ENCODE measurements at regions not wholly inside any gene's neighbourhood (a gene's known extent, or its start where the extent isn't known, plus 50 kb on each side); places are given as distances from the start of the nearest gene placed in this dataset.

- TF ChIP-seq, protein P1, sequence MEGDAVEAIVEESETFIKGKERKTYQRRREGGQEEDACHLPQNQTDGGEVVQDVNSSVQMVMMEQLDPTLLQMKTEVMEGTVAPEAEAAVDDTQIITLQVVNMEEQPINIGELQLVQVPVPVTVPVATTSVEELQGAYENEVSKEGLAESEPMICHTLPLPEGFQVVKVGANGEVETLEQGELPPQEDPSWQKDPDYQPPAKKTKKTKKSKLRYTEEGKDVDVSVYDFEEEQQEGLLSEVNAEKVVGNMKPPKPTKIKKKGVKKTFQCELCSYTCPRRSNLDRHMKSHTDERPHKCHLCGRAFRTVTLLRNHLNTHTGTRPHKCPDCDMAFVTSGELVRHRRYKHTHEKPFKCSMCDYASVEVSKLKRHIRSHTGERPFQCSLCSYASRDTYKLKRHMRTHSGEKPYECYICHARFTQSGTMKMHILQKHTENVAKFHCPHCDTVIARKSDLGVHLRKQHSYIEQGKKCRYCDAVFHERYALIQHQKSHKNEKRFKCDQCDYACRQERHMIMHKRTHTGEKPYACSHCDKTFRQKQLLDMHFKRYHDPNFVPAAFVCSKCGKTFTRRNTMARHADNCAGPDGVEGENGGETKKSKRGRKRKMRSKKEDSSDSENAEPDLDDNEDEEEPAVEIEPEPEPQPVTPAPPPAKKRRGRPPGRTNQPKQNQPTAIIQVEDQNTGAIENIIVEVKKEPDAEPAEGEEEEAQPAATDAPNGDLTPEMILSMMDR (IDR thresholded peaks at IDR 0.05; ENCODE audit: borderline replicate concordance, extremely low read depth, insufficient read depth) = no peak
- Histone ChIP-seq H3K4me3 (ENCODE audit: low read length in 3 of 3) (no peak overlapping the region), H3K4me1 (ENCODE audit: control insufficient read depth in 2 of 3, insufficient read depth in 2 of 3, low read depth in 1 of 3, low read length in 3 of 3) (no peaks in the 10 kb centered on the region), H3K36me3 (ENCODE audit: control insufficient read depth in 2 of 3, insufficient read depth in 3 of 3, low read length in 3 of 3) (no peaks in the 10 kb centered on the region), H3K27ac (ENCODE audit: low read depth in 2 of 2, low read length in 2 of 2) (no peak overlapping the region), H3K27me3 (ENCODE audit: control insufficient read depth, insufficient read depth, low read length) (no peaks in the 10 kb centered on the region), H3K9ac (ENCODE audit: low read length in 3 of 3) (no peak overlapping the region), H3K9me3 (ENCODE audit: control insufficient read depth in 2 of 3, insufficient read depth in 1 of 3, low read length in 3 of 3) (no peaks in the 10 kb centered on the region)
- DNase-seq (no peak), FAIRE-seq (no peak)
- intact Hi-C loops (cut with DNase I) = no loop called here
Measured at GRCh38 chr11:134915212-134915611, 503.2 kb upstream of the B3GAT1 start.

GRCh38 chr11:134913999-134914590 is 502.1 kb upstream of the B3GAT1 start:
- intact Hi-C loops (cut with DNase I) = no loop called here
- H3K36me3 ChIP-seq (ENCODE audit: control insufficient read depth in 2 of 3, insufficient read depth in 3 of 3, low read length in 3 of 3) = no peaks in the 10 kb centered on the region

DNA sequence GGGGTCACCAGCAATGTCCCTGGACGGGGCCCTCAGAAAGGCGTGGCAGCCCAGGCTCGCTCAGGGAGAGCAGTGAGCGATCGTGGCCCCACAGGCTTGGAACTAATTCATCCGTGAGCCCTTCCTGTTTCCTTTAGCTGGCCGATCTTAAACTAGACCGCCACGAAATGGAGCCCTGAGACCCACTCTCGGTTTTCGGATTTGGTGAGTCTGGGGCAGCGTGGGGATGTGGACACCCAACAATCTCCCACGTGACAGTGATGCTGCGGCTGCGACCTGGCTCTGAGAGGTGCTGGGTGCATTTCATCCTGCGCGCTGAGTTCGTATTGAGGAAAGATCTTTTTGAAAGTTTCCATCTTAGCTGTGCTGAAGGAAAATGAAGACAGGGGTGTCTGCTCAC is 501.3 kb upstream of the B3GAT1 start:
- TF ChIP-seq, protein P1 (IDR thresholded peaks at IDR 0.05; ENCODE audit: borderline replicate concordance, extremely low read depth, insufficient read depth) = no peak
- intact Hi-C loops (cut with DNase I) = no loop called here
- Histone ChIP-seq H3K9ac (ENCODE audit: low read length in 3 of 3) (no peak overlapping the region), H3K4me3 (ENCODE audit: low read length in 3 of 3) (no peak overlapping the region), H3K27me3 (ENCODE audit: control insufficient read depth, insufficient read depth, low read length) (no peaks in the 10 kb centered on the region), H3K9me3 (ENCODE audit: control insufficient read depth in 2 of 3, insufficient read depth in 1 of 3, low read length in 3 of 3) (no peaks in the 10 kb centered on the region), H3K36me3 (ENCODE audit: control insufficient read depth in 2 of 3, insufficient read depth in 3 of 3, low read length in 3 of 3) (no peaks in the 10 kb centered on the region), H3K4me1 (ENCODE audit: control insufficient read depth in 2 of 3, insufficient read depth in 2 of 3, low read depth in 1 of 3, low read length in 3 of 3) (no peaks in the 10 kb centered on the region), H3K27ac (ENCODE audit: low read depth in 2 of 2, low read length in 2 of 2) (no peak overlapping the region)
- DNase-seq = no peak
- FAIRE-seq = no peak

More at GRCh38 chr11:134913999-134914590, 502.1 kb upstream of the B3GAT1 start:
- Histone ChIP-seq H3K27me3 (ENCODE audit: control insufficient read depth, insufficient read depth, low read length) (no peaks in the 10 kb centered on the region), H3K4me3 (ENCODE audit: low read length in 3 of 3) (no peak overlapping the region), H3K4me1 (ENCODE audit: control insufficient read depth in 2 of 3, insufficient read depth in 2 of 3, low read depth in 1 of 3, low read length in 3 of 3) (no peaks in the 10 kb centered on the region), H3K9me3 (ENCODE audit: control insufficient read depth in 2 of 3, insufficient read depth in 1 of 3, low read length in 3 of 3) (no peaks in the 10 kb centered on the region), H3K9ac (ENCODE audit: low read length in 3 of 3) (no peak overlapping the region), H3K27ac (ENCODE audit: low read depth in 2 of 2, low read length in 2 of 2) (no peak overlapping the region)
- TF ChIP-seq, protein P1 (IDR thresholded peaks at IDR 0.05; ENCODE audit: borderline replicate concordance, extremely low read depth, insufficient read depth) = no peak
- DNase-seq = no peak
- FAIRE-seq = no peak
